ENCODE measurements at regions not wholly inside any gene's neighbourhood (a gene's known extent, or its start where the extent isn't known, plus 50 kb on each side); places are given as distances from the start of the nearest gene placed in this dataset.

DNA sequence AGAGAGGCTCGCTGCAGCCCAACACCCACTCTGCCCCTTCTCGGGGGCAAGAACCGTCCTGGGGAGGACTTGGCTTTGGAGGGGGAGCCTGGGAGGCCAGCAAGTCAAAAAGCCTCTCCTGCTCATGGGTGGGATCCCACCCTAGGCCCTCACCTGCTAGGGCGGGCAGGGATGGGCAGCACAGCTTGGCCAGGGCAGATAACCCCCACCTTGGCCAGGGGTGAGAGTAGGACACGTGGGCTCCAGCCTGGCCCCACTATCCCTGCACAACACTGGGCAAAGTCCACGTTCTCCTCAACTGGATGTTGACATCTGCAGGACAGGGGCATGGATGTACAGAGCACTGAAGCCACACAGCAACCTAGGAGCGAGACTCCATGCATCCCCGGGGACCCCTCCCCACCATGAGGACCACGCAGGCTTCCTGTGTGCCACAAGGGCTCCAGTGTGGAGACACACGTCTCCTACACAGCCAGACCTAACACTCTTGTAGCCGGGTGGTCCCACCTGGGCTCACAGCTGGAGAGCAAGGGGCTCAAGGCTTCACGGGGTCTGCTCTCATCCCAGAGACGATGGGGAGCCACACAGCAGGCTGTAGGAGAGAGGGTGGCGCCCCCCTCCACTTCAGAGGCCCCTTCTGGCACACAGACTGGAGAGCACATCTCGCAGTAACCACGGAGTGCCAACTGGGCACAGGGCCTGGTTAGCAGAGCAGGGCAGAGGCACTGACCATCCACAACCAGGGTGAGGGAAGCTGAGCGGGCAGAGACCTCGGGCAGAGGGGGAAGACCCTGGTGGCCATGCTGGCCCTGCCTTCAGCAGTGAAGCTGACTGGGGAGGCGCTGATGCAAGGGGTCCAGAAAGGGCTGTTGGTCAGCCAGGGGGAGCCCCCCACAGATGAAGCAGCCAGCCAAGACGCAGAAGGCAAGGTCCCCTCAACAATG is 171.1 kb downstream of the CRYBB2 start:
- TF ChIP-seq, protein P1, sequence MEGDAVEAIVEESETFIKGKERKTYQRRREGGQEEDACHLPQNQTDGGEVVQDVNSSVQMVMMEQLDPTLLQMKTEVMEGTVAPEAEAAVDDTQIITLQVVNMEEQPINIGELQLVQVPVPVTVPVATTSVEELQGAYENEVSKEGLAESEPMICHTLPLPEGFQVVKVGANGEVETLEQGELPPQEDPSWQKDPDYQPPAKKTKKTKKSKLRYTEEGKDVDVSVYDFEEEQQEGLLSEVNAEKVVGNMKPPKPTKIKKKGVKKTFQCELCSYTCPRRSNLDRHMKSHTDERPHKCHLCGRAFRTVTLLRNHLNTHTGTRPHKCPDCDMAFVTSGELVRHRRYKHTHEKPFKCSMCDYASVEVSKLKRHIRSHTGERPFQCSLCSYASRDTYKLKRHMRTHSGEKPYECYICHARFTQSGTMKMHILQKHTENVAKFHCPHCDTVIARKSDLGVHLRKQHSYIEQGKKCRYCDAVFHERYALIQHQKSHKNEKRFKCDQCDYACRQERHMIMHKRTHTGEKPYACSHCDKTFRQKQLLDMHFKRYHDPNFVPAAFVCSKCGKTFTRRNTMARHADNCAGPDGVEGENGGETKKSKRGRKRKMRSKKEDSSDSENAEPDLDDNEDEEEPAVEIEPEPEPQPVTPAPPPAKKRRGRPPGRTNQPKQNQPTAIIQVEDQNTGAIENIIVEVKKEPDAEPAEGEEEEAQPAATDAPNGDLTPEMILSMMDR (IDR thresholded peaks at IDR 0.05) = no peak
- no peak for TF ChIP-seq POLR2A (IDR thresholded peaks at IDR 0.05)
